ENCODE measurements at regions not wholly inside any gene's neighbourhood (a gene's known extent, or its start where the extent isn't known, plus 50 kb on each side); places are given as distances from the start of the nearest gene placed in this dataset.

GRCh38 chr7:67805921-67806471, 809.4 kb downstream of the TYW1 start:
- Mint-ChIP-seq H3K4me1 (ENCODE audit: low read depth) (no peaks in the 10 kb centered on the region), H3K36me3 (ENCODE audit: low read depth) (no peaks in the 10 kb centered on the region), H3K27me3 (ENCODE audit: insufficient read depth) (no peaks in the 10 kb centered on the region), H3K4me3 (no peak overlapping the region), H3K27ac (no peak overlapping the region), H3K9me3 (peaks cover 37% of the 10 kb centered on the region)
- intact Hi-C loops (cut with micrococcal nuclease) = no loop called here
- no peak for DNase-seq (ENCODE audit: low spot score)

GRCh38 chr7:67807826-67808225, 811.2 kb downstream of the TYW1 start:
- H3K27ac Mint-ChIP-seq = no peak overlapping the region
- H3K4me1 Mint-ChIP-seq (ENCODE audit: low read depth) = no peaks in the 10 kb centered on the region

GRCh38 chr7:67809586-67809985, 813.0 kb downstream of the TYW1 start:
- intact Hi-C loops (cut with micrococcal nuclease) = no loop called here
- H3K4me3 Mint-ChIP-seq = no peak overlapping the region
- no peak for DNase-seq (ENCODE audit: low spot score)
- H3K9me3 Mint-ChIP-seq = peaks cover 37% of the 10 kb centered on the region
- no peaks in the 10 kb centered on the region for H3K27me3 Mint-ChIP-seq (ENCODE audit: insufficient read depth)
- H3K4me1 Mint-ChIP-seq (ENCODE audit: low read depth) = no peaks in the 10 kb centered on the region
- H3K27ac Mint-ChIP-seq = no peak overlapping the region
- H3K36me3 Mint-ChIP-seq (ENCODE audit: low read depth) = no peaks in the 10 kb centered on the region

More at GRCh38 chr7:67807826-67808225, 811.2 kb downstream of the TYW1 start:
- intact Hi-C loops (cut with micrococcal nuclease) = no loop called here
- peaks cover 33% of the 10 kb centered on the region for H3K9me3 Mint-ChIP-seq
- no peak for DNase-seq (ENCODE audit: low spot score)
- H3K36me3 Mint-ChIP-seq (ENCODE audit: low read depth) = no peaks in the 10 kb centered on the region
- H3K4me3 Mint-ChIP-seq = no peak overlapping the region
- no peaks in the 10 kb centered on the region for H3K27me3 Mint-ChIP-seq (ENCODE audit: insufficient read depth)

- Mint-ChIP-seq H3K4me1 (ENCODE audit: low read depth) (no peaks in the 10 kb centered on the region), H3K36me3 (ENCODE audit: low read depth) (no peaks in the 10 kb centered on the region), H3K9me3 (peaks cover 50% of the 10 kb centered on the region), H3K27me3 (ENCODE audit: insufficient read depth) (no peaks in the 10 kb centered on the region), H3K4me3 (no peak overlapping the region), H3K27ac (no peak overlapping the region)
- intact Hi-C loops (cut with micrococcal nuclease) = no loop called here
- DNase-seq (ENCODE audit: low spot score) = no peak
Observed at GRCh38 chr7:67813621-67814292, 817.1 kb downstream of the TYW1 start.

- DNase-seq (ENCODE audit: low spot score) = no peak
- no peaks in the 10 kb centered on the region for H3K27me3 Mint-ChIP-seq (ENCODE audit: insufficient read depth)
- H3K27ac Mint-ChIP-seq = no peak overlapping the region
- intact Hi-C loops (cut with micrococcal nuclease) = no loop called here
- H3K4me1 Mint-ChIP-seq (ENCODE audit: low read depth) = no peaks in the 10 kb centered on the region
- peaks cover 51% of the 10 kb centered on the region for H3K9me3 Mint-ChIP-seq
- no peaks in the 10 kb centered on the region for H3K36me3 Mint-ChIP-seq (ENCODE audit: low read depth)
- H3K4me3 Mint-ChIP-seq = no peak overlapping the region
Observed at GRCh38 chr7:67817481-67817880, 820.8 kb downstream of the TYW1 start.

- no peak overlapping the region for H3K4me3 Mint-ChIP-seq
- peaks cover 47% of the 10 kb centered on the region for H3K9me3 Mint-ChIP-seq
- no peaks in the 10 kb centered on the region for H3K27me3 Mint-ChIP-seq (ENCODE audit: insufficient read depth)
- H3K4me1 Mint-ChIP-seq (ENCODE audit: low read depth) = no peaks in the 10 kb centered on the region
- no peak overlapping the region for H3K27ac Mint-ChIP-seq
- DNase-seq (ENCODE audit: low spot score) = no peak
- H3K36me3 Mint-ChIP-seq (ENCODE audit: low read depth) = no peaks in the 10 kb centered on the region
- intact Hi-C loops (cut with micrococcal nuclease) = no loop called here
Observed at GRCh38 chr7:67821116-67821515, 824.5 kb downstream of the TYW1 start.

GRCh38 chr7:67823345-67823744, 826.7 kb downstream of the TYW1 start:
- Mint-ChIP-seq H3K27me3 (ENCODE audit: insufficient read depth) (no peaks in the 10 kb centered on the region), H3K4me3 (no peak overlapping the region), H3K4me1 (ENCODE audit: low read depth) (no peaks in the 10 kb centered on the region), H3K27ac (no peak overlapping the region), H3K36me3 (ENCODE audit: low read depth) (no peaks in the 10 kb centered on the region), H3K9me3 (peaks cover 44% of the 10 kb centered on the region)
- intact Hi-C loops (cut with micrococcal nuclease) = no loop called here
- DNase-seq (ENCODE audit: low spot score) = no peak

- Mint-ChIP-seq H3K27me3 (ENCODE audit: insufficient read depth) (no peaks in the 10 kb centered on the region), H3K9me3 (peaks cover 33% of the 10 kb centered on the region), H3K4me3 (no peak overlapping the region), H3K36me3 (ENCODE audit: low read depth) (no peaks in the 10 kb centered on the region), H3K4me1 (ENCODE audit: low read depth) (no peaks in the 10 kb centered on the region), H3K27ac (no peak overlapping the region)
- no peak for DNase-seq (ENCODE audit: low spot score)
- intact Hi-C loops (cut with micrococcal nuclease) = no loop called here
Observed at GRCh38 chr7:67825356-67825755, 828.7 kb downstream of the TYW1 start.

GRCh38 chr7:67841896-67842295, 845.3 kb downstream of the TYW1 start:
- H3K27ac Mint-ChIP-seq = no peak overlapping the region
- peaks cover 22% of the 10 kb centered on the region for H3K9me3 Mint-ChIP-seq
- intact Hi-C loops (cut with micrococcal nuclease) = no loop called here
- no peaks in the 10 kb centered on the region for H3K36me3 Mint-ChIP-seq (ENCODE audit: low read depth)
- no peaks in the 10 kb centered on the region for H3K4me1 Mint-ChIP-seq (ENCODE audit: low read depth)
- no peaks in the 10 kb centered on the region for H3K27me3 Mint-ChIP-seq (ENCODE audit: insufficient read depth)
- no peak for DNase-seq (ENCODE audit: low spot score)
- no peak overlapping the region for H3K4me3 Mint-ChIP-seq

GRCh38 chr7:67842571-67842970, 845.9 kb downstream of the TYW1 start:
- no peaks in the 10 kb centered on the region for H3K36me3 Mint-ChIP-seq (ENCODE audit: low read depth)
- no peak overlapping the region for H3K4me3 Mint-ChIP-seq
- intact Hi-C loops (cut with micrococcal nuclease) = no loop called here
- peaks cover 25% of the 10 kb centered on the region for H3K9me3 Mint-ChIP-seq
- no peaks in the 10 kb centered on the region for H3K27me3 Mint-ChIP-seq (ENCODE audit: insufficient read depth)
- no peak overlapping the region for H3K27ac Mint-ChIP-seq
- DNase-seq (ENCODE audit: low spot score) = no peak
- no peaks in the 10 kb centered on the region for H3K4me1 Mint-ChIP-seq (ENCODE audit: low read depth)

GRCh38 chr7:67843001-67843565, 846.5 kb downstream of the TYW1 start:
- Mint-ChIP-seq H3K9me3 (peaks cover 26% of the 10 kb centered on the region), H3K4me1 (ENCODE audit: low read depth) (no peaks in the 10 kb centered on the region), H3K4me3 (no peak overlapping the region), H3K27me3 (ENCODE audit: insufficient read depth) (no peaks in the 10 kb centered on the region), H3K27ac (no peak overlapping the region), H3K36me3 (ENCODE audit: low read depth) (no peaks in the 10 kb centered on the region)
- no peak for DNase-seq (ENCODE audit: low spot score)
- intact Hi-C loops (cut with micrococcal nuclease) = no loop called here

GRCh38 chr7:67843615-67844014, 847.0 kb downstream of the TYW1 start:
- no peaks in the 10 kb centered on the region for H3K36me3 Mint-ChIP-seq (ENCODE audit: low read depth)
- H3K27me3 Mint-ChIP-seq (ENCODE audit: insufficient read depth) = no peaks in the 10 kb centered on the region
- no peak for DNase-seq (ENCODE audit: low spot score)
- intact Hi-C loops (cut with micrococcal nuclease) = no loop called here
- no peaks in the 10 kb centered on the region for H3K4me1 Mint-ChIP-seq (ENCODE audit: low read depth)
- peaks cover 26% of the 10 kb centered on the region for H3K9me3 Mint-ChIP-seq
- H3K27ac Mint-ChIP-seq = no peak overlapping the region
- no peak overlapping the region for H3K4me3 Mint-ChIP-seq

GRCh38 chr7:67847092-67847787, 850.6 kb downstream of the TYW1 start:
- Mint-ChIP-seq H3K9me3 (peaks cover 31% of the 10 kb centered on the region), H3K4me1 (ENCODE audit: low read depth) (no peaks in the 10 kb centered on the region), H3K27me3 (ENCODE audit: insufficient read depth) (no peaks in the 10 kb centered on the region), H3K4me3 (no peak overlapping the region), H3K27ac (no peak overlapping the region), H3K36me3 (ENCODE audit: low read depth) (no peaks in the 10 kb centered on the region)
- intact Hi-C loops (cut with micrococcal nuclease) = no loop called here
- no peak for DNase-seq (ENCODE audit: low spot score)

Measured in activated T-helper 1 cell treated with anti-CD3 and anti-CD28 coated beads, Interleukin-12 subunit alpha, Interleukin-12 subunit beta, Interleukin-2, Interleukin-4 antibody, amounts not matched to agents 30 ng/mL and 10 ng/mL and 1 ng/mL, durations not matched to agents 14 hours and 24 hours and 36 hours (primary cell).